ENCODE measurements at regions not wholly inside any gene's neighbourhood (a gene's known extent, or its start where the extent isn't known, plus 50 kb on each side); places are given as distances from the start of the nearest gene placed in this dataset.

GRCh38 chr3:177740254-177740653 is 543.0 kb upstream of the TBL1XR1 start:
- TF ChIP-seq CTCF (IDR thresholded peaks at IDR 0.05) (no peak), POLR2A (IDR thresholded peaks at IDR 0.05) (no peak), EP300 (IDR thresholded peaks at IDR 0.05) (no peak)

Data from ovary (tissue), 3 donors.